ENCODE measurements at regions not wholly inside any gene's neighbourhood (a gene's known extent, or its start where the extent isn't known, plus 50 kb on each side); places are given as distances from the start of the nearest gene placed in this dataset.

GRCh38 chr14:76612654-76613053 lies 148.6 kb upstream of the VASH1 start:
- no peak for TF ChIP-seq EZH2phosphoT487 (IDR thresholded peaks at IDR 0.05; ENCODE audit: borderline replicate concordance, low read depth)
- no peak for TF ChIP-seq TAF1 (IDR thresholded peaks at IDR 0.05; ENCODE audit: borderline replicate concordance, low read depth, low read length)
- TF ChIP-seq TCF12 (IDR thresholded peaks at IDR 0.05) = no peak
- TF ChIP-seq FOXM1 (IDR thresholded peaks at IDR 0.05; ENCODE audit: low read depth) = no peak
- TF ChIP-seq, protein P1, sequence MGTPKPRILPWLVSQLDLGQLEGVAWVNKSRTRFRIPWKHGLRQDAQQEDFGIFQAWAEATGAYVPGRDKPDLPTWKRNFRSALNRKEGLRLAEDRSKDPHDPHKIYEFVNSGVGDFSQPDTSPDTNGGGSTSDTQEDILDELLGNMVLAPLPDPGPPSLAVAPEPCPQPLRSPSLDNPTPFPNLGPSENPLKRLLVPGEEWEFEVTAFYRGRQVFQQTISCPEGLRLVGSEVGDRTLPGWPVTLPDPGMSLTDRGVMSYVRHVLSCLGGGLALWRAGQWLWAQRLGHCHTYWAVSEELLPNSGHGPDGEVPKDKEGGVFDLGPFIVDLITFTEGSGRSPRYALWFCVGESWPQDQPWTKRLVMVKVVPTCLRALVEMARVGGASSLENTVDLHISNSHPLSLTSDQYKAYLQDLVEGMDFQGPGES (IDR thresholded peaks at IDR 0.05; ENCODE audit: low read depth, low read length) = no peak
- no peak for TF ChIP-seq CTCF (IDR thresholded peaks at IDR 0.05)
- TF ChIP-seq EP300 (IDR thresholded peaks at IDR 0.05; ENCODE audit: borderline replicate concordance in 1 of 2, low read depth in 1 of 2, low read length in 1 of 2) = no peak
- TF ChIP-seq RCOR1 (IDR thresholded peaks at IDR 0.05; ENCODE audit: low read length) = no peak
- TF ChIP-seq NFIC (IDR thresholded peaks at IDR 0.05; ENCODE audit: borderline replicate concordance) = no peak
- TF ChIP-seq REST (IDR thresholded peaks at IDR 0.05; ENCODE audit: low read depth, low read length) = no peak
- no peak for TF ChIP-seq NRF1 (IDR thresholded peaks at IDR 0.05; ENCODE audit: low read depth, low read length)
